NCI-H345 (cell line): ENCODE measurements at regions not wholly inside any gene's neighbourhood (a gene's known extent, or its start where the extent isn't known, plus 50 kb on each side); places are given as distances from the start of the nearest gene placed in this dataset.
"Not testable (repeated sequence)": the region's sequence is repeated elsewhere in the genome, so short reads cannot be mapped to it uniquely, and the experiment has no call there.

Experiments
- DNase-seq: peaks from one replicate; lab custom pipeline; 2025; lab: John Stamatoyannopoulos, UW

GRCh38 chr16:11414815-11415775 is 69.8 kb downstream of the RMI2 start:
- DNase-seq = no peak

- no peak for DNase-seq
Measured at GRCh38 chr16:11416228-11417001, 71.2 kb downstream of the RMI2 start.

GRCh38 chr16:11417487-11417886 is 72.2 kb downstream of the RMI2 start:
- DNase-seq = no peak

GRCh38 chr16:11418506-11418905 is 73.2 kb downstream of the RMI2 start:
- DNase-seq = no peak

GRCh38 chr16:11420067-11420466 is 74.8 kb downstream of the RMI2 start:
- not testable (repeated sequence) for DNase-seq

- DNase-seq = no peak
Measured at GRCh38 chr16:11420895-11421294, 75.6 kb downstream of the RMI2 start.

GRCh38 chr16:11422381-11423314 is 77.4 kb downstream of the RMI2 start:
- no peak for DNase-seq

- DNase-seq = no peak
Measured at GRCh38 chr16:11423315-11424117, 78.3 kb downstream of the RMI2 start.

GRCh38 chr16:11424118-11424460 is 78.8 kb downstream of the RMI2 start:
- DNase-seq = no peak

- no peak for DNase-seq
Measured at GRCh38 chr16:11425140-11425539, 79.9 kb downstream of the RMI2 start.

GRCh38 chr16:11428623-11428953 is 83.3 kb downstream of the RMI2 start:
- DNase-seq = no peak

- no peak for DNase-seq
Measured at GRCh38 chr16:11429123-11429522, 83.9 kb downstream of the RMI2 start.

- DNase-seq = no peak
Measured at GRCh38 chr16:11429823-11430222, 84.6 kb downstream of the RMI2 start.

- no peak for DNase-seq
Measured at GRCh38 chr16:11430601-11431317, 85.5 kb downstream of the RMI2 start.

GRCh38 chr16:11431915-11432465 is 86.7 kb downstream of the RMI2 start:
- no peak for DNase-seq

GRCh38 chr16:11432856-11433395 is 87.7 kb downstream of the RMI2 start:
- no peak for DNase-seq

- DNase-seq = no peak
Measured at GRCh38 chr16:11435576-11435975, 90.3 kb downstream of the RMI2 start.

- DNase-seq = no peak
Measured at GRCh38 chr16:11437069-11437468, 91.8 kb downstream of the RMI2 start.

GRCh38 chr16:11439790-11440656 is 94.8 kb downstream of the RMI2 start:
- no peak for DNase-seq
